H1 (cell line): ENCODE measurements at regions not wholly inside any gene's neighbourhood (a gene's known extent, or its start where the extent isn't known, plus 50 kb on each side); places are given as distances from the start of the nearest gene placed in this dataset.

ENCODE experiments used
- ASH2L ChIP-seq: fragments of 200-600, 300-600 bp; sonication (generic); IDR thresholded peaks from one replicate; pipeline ENCODE4 v1.7.1; 2017; ENCODE audit warnings: low read length
- CTCF ChIP-seq, 3 experiments: IDR thresholded peaks; 1 replicate in 2 of 3; 2 replicates in 1 of 3; pipeline versions ENCODE4 v1.5.1 to v1.6.1; 2011; ENCODE audit warnings: low read length in 3 of 3, mild to moderate bottlenecking in 3 of 3, inconsistent platforms in 2 of 3, low read depth in 1 of 3, moderate library complexity in 1 of 3; ENCODE audit not compliant: insufficient read depth in 1 of 3; ENCODE audit errors: control extremely low read depth in 1 of 3
- EGR1 ChIP-seq: IDR thresholded peaks from 2 replicates; pipeline ENCODE4 v1.6.1; 2011; ENCODE audit warnings: low read depth, low read length, borderline replicate concordance
- EP300 ChIP-seq, 2 experiments: IDR thresholded peaks; 1 replicate in 1 of 2; 2 replicates in 1 of 2; pipeline ENCODE4 v1.6.1; 2011 to 2012; ENCODE audit warnings: low read depth in 2 of 2, low read length in 2 of 2, mild to moderate bottlenecking in 2 of 2, borderline replicate concordance in 1 of 2, inconsistent platforms in 1 of 2, moderate library complexity in 1 of 2
- EZH2 ChIP-seq: fragments of 200-600 bp; sonication (generic); IDR thresholded peaks from 2 replicates; pipeline ENCODE4 v1.7.1; 2012; ENCODE audit warnings: low read depth, mild to moderate bottlenecking, moderate library complexity, low read length, inconsistent platforms; ENCODE audit not compliant: severe bottlenecking
- JUN ChIP-seq: IDR thresholded peaks from 2 replicates; pipeline ENCODE4 v1.6.1; 2011; ENCODE audit warnings: low read depth, mild to moderate bottlenecking, improper control_type of control experiment, low read length
- MAX ChIP-seq: IDR thresholded peaks from 2 replicates; pipeline ENCODE4 v1.6.1; 2012; ENCODE audit warnings: inconsistent platforms
- NRF1 ChIP-seq: IDR thresholded peaks from 2 replicates; pipeline ENCODE4 v1.6.1; 2011; ENCODE audit warnings: mild to moderate bottlenecking, low read depth, low read length, improper control_type of control experiment
- POLR2A ChIP-seq, 2 experiments: IDR thresholded peaks; 1 replicate in 1 of 2; 2 replicates in 1 of 2; pipeline ENCODE4 v1.6.1; 2011; ENCODE audit warnings: low read depth in 2 of 2, low read length in 2 of 2, mild to moderate bottlenecking in 2 of 2; ENCODE audit errors: control extremely low read depth in 1 of 2
- RFX5 ChIP-seq: IDR thresholded peaks from 2 replicates; pipeline ENCODE4 v1.6.1; 2011; ENCODE audit warnings: low read depth, low read length, improper control_type of control experiment, borderline replicate concordance
- SIX5 ChIP-seq: IDR thresholded peaks from 2 replicates; pipeline ENCODE4 v1.6.1; 2011; ENCODE audit warnings: mild to moderate bottlenecking, low read depth, low read length
- SP1 ChIP-seq: IDR thresholded peaks from 2 replicates; pipeline ENCODE4 v1.6.1; 2011; ENCODE audit warnings: low read depth, low read length
- TAF1 ChIP-seq: IDR thresholded peaks from 2 replicates; pipeline ENCODE4 v1.6.1; 2011; ENCODE audit warnings: mild to moderate bottlenecking, low read depth, low read length
- USF2 ChIP-seq: IDR thresholded peaks from 2 replicates; pipeline ENCODE4 v1.6.1; 2011; ENCODE audit warnings: low read length, improper control_type of control experiment

GRCh38 chr1:115433483-115433882, 95.4 kb upstream of the NGF start:
- TF ChIP-seq USF2 (no peak), EGR1 (no peak), CTCF (IDR thresholded peaks at IDR 0.05; ENCODE audit: control extremely low read depth in 1 of 3, insufficient read depth in 1 of 3, low read depth in 1 of 3, low read length in 3 of 3) (no peak), MAX (no peak), EP300 (IDR thresholded peaks at IDR 0.05; ENCODE audit: borderline replicate concordance in 1 of 2, low read depth in 2 of 2, low read length in 2 of 2) (no peak), TAF1 (no peak), JUN (no peak), NRF1 (no peak), RFX5 (no peak), POLR2A (IDR thresholded peaks at IDR 0.05; ENCODE audit: control extremely low read depth in 1 of 2, low read depth in 2 of 2, low read length in 2 of 2) (no peak), ASH2L (no peak), SP1 (no peak), SIX5 (no peak), EZH2 (no peak)
